Stimulated activated CD4-positive, alpha-beta T cell treated with anti-CD3 and anti-CD28 coated beads, Interleukin-1b, Interleukin-23, amount 100 ng/mL, for 4 hours (primary cell): ENCODE measurements at regions not wholly inside any gene's neighbourhood (a gene's known extent, or its start where the extent isn't known, plus 50 kb on each side); places are given as distances from the start of the nearest gene placed in this dataset.
A peak's percentile ranks its signal among the peaks of the same experiment; 100 is the strongest.

Experiments used
- DNase-seq, 2 donors: peaks; one replicate each; pipeline ENCODE4 v3.0.0-alpha.2; 2020; ENCODE audit warnings: low read depth in 2 of 2

DNA sequence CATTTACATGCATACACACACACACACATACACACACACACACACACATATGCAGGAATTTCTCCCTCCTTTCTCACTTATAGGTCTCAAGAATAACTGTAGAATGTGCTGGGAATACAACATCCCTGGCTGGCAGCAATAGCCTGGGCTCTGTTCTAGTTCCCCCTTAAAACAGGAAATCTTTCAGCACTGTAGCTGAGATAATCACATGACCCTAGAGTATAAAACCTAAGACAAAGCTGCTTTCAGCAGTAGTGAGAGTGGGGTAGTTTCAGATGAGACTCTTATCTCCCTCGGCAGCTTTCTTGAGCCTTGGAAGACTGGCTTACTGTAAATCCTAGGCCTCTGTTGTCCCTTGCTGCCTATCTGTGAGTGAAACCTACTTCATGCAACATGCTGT, 137.4 kb upstream of the AKR1E2 start:
- no peak for DNase-seq

DNA sequence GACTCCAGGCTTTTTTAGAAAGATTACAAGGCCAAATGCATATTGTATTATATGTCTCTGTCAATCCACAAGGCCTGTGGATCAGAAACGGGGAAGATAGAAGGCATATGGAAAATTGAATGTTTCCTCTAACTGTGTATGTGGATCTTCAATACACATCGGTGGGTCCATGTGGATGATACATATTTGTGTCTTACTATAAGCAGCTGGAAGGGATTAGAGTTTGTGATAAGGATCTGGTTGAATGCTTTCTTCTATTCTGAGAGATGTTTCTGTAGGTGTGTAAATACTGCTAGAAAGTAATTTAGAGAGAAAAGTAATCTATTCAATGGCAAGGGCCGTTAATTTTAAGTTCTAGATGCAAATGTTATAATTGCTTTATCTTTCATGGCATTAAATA, 137.8 kb upstream of the AKR1E2 start:
- DNase-seq, result no peak

DNA sequence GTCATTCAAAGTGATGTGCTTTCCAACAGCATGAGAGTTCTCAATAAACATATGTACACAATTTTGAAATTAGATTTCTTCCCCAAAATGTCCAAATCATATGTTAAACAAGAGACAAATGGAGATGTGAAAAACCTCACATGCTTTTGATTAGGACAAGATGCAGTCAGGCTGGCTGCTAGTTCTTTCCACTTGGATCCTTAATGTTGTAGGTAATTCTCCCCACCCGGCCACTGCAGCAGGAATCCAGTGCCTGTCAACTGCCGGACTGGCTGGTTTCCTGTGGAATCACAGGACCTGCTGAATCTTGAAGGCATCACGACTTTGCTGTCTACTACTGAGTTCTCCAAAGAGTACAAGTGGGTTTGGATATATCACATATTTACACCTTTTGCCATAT, 138.6 kb upstream of the AKR1E2 start:
- no peak for DNase-seq

DNA sequence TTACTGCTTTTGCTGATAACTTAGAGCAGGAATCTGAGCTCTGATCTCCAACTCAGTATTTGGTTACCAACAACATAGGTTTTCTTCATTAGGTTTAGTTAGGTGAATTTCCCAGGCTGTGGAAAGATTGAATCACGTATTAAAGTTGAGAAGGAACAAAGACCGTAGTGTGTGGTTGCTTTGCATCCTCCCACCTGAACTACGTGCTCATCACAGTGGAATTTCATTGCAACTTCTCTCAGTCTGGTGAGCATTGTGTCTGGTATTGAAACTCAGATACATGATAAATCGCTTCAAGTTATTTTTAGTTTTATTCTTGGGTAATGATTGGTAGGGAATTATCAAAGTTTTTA, 139.4 kb upstream of the AKR1E2 start:
- peak in 1 of 2 donors; percentile 12 for DNase-seq

DNA sequence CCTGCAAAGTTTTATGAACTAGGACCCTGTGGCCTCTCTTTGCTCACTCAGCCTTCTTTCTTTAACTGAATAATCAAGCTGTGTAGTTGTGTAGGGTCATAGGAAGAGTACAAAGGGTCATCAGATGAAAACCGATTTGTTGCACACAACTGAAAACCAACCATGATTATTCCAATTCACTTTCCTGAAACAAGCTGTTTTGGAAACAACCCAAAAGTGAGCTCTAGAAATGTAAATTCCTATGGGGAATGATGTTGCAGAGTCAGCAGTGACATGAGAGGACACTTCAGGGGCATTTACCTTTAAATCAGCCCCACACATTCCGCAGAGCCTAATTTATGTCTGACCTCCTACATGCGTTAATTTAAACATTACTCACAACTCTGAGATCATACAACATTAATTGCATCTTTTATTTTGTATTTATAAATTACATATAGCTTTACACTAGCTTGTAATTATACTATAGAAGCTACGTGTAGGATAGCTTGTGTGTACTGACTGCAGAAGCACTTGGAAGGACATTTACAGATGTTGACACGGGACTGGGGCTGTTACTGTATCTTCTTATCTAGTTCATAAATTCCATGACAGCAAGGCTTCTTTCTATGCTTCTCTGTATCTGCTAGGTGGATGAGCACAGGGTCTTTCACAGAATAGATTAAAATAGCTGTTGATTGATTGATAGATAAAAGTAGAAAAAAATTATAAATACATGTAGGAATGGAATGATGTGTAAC, 139.9 kb upstream of the AKR1E2 start:
- no peak for DNase-seq

DNA sequence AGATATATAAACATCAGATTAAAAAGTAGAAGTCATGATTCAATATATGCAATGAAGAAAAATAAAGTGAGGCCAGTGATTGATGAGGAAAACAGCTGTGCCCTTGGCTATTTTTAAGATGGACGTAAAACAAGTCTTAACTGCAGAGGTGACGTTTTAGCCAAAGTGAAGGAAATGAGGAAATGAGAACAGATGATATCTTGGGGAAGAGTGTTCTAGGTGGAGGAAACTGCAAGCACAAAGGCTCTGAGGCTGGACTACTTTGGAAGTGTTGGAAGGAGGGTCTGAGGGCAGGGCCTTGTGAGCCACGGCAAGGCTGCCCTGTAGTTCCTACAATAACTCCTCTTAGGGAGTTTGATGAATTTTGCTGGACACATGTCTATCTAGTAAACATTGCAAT, 140.5 kb upstream of the AKR1E2 start:
- DNase-seq, result no peak

DNA sequence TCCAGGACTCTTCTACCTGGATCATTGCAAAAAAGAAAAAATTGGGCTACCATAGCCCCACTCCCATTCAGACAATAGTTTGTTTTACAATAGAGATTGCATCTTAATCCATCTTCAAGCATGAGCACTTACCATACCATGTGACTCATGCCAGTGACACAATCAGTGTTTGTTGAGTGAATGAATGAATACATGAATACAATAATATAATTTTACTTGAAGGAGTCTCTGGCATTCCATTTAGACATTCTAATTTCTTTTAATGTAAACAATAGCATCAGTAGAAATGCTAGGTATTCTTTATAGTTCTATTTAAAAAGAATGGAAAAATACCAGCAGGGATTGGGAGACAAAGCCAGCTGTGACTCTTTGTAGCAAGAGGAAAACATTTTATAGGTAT, 141.6 kb upstream of the AKR1E2 start:
- no peak for DNase-seq

DNA sequence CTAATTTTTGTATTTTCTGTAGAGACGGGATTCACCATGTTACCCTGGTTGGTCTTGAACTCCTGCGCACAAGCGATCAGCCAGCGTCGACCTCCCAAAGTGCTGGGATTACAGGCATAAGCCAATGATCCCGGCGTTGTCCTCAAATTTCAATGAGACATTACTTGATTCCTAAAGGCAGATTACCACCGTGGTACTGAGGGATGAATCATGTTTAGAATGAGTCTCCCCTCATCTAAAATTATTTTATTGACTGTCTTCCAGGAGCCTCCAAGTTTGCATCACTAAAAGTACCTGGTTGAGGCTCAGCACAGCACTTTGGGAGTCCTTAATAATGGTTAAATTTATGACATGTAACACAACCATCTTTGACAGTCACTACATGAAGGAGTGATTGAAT, 142.2 kb upstream of the AKR1E2 start:
- DNase-seq, result no peak

DNA sequence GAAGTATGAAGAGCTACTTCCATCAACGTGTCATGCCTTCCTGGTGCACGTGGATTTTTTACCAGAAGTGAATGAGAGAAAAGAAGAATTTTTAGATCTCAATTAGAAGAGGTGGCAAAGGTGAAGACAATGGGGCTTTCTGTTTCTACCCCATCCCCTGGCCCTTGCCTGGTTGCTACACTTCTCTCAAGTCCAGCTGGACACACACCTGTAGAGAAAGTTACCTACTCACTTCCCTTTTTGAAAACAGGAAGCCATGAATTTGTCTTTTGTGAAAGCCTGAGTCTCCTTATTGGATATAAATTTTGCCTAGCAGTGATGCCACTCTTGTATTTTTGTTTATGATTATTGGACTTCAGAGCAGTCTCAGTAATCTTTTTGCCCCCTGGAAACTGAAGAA, 142.9 kb upstream of the AKR1E2 start:
- DNase-seq, result no peak

DNA sequence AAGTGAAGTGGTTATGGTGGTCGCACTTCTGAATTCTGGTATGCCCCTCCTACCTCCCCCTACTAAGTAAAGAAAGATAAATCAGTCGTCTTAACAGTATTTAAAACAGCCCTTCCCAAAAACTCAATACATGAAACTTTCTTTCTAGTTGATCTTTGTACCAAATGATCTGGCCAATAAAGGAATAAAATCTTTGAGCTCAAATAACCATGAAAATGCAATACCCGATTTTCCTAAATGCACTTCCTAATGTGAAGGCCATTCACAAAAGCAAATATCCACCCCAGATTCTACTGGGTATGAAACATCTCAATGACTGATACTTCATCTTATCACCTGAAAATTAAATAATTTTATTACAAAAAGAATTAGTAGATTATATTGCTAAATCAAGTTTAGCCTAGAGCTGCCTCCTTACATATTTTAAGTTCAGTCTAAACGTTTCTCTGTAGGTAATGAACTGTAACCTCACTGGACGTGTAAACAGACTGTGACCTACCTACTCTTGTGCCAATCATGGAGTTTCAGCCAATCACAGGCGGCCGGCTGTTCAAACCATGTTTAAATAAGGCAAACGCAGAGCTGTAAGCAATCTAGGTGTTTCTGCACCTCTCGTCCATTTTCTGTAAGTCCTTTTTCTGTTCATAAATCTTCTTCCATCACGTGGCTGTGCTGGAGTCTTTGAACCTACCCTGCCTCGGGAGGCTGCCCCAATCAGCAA, 146.9 kb upstream of the AKR1E2 start:
- DNase-seq, result no peak

DNA sequence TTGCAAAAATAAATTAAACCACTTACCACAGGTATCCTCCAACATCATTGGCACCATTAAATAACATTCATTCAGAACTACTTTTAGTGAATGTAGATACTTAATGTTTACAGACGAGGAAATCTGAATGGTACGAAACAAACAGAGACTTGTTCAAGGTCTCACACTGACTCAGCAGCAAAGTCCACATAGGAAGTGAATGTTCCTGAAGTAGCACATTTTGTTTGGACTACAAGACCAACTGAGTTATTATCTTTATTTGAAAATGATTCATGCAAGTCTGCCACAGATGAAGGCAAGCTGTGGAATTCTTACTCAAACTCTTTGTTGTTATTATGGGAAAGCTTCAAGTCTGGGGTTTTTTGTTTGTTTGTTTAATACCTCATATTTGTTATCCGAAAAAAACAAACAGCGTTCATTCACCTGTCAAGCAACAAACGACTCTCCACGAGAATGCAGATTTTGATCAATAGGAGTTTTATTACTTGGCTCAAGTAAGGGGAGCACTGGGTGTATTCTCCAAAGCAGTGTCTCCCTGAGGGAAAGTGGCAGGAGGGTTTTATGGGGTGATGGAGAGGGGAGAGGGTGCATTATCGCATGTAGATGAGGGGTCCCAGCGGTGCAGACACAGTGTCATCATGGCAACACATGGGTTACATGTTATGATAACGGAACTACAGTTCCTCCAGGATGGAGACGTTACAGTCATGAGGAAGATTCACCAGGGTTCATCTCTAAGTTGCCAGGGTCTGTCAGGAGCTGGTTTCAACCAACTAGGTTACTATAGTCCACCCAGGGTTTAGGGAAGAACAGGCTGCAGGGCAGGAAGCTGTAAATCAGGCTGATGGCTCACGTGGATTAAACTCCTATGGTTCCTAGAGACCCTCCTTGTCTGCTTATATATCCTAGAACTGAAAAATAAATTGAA, 147.7 kb upstream of the AKR1E2 start:
- no peak for DNase-seq

DNA sequence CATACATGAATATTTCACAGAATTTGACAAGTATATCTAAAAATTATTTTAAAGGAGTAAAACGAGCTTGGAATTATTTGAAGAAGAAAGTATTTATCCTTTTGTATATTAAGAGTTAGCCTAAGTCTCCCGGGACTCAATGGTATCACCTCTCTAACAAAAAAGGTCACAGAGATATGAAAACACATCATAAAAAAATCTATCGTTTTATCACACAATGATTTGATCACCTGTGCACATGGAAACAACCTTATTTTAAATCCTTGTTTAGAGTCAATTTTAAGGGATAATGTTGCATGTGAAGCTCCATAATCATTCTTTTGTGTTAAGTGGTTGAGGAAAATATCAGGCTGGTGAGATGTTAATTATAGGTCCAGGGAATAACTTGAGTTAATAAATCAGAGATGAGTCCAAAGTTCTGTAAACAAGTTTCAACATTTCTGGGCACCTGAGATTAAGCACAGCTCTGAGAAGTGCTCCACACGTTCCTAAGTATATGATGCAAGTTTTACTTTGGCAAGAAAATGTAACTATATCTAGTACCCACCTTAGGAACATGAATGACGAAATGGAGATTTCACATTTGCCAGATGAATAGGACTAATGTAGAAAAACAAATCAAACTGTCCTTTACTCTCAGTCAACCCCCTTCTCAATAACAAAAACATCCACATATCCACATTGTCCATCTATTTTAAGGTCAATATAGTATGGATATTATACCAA, 148.5 kb upstream of the AKR1E2 start:
- no peak for DNase-seq

DNA sequence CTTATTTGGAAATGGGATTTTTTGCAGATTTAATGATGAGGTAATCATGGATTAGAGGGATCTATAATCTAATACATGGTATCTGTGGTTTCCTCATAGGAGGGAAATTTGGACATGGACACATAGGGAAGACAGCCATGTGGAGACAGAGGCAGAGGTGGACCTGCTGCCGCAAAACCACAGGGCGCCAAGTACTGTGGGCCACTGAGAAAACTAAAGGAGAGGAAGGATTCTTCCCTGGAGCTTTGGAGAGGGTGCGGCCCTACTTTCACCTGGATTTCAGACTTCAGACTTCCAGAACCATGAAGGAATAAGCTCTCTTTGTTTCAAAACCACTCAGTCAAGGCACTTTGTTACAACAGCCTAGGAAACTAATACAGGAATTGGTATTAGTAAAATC, 149.4 kb upstream of the AKR1E2 start:
- DNase-seq, result no peak

DNA sequence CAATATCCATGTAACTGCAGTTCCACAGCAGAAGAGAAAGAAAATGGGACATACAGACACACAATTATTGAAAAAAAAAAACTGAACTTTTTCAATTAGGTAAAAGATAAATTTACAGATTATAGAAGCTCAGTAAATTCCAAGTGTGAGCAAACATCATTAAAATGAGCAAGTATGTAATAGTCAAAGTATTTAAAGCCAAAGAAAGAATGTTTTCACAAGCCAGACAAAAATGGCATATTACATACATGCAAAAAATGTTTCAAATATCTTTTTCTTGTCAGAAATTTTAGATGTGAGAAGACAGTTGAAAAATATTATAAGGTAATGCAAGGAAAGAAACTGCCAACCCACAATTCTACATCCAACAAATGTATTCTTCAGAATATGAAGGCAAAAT, 150.2 kb upstream of the AKR1E2 start:
- no peak for DNase-seq

DNA sequence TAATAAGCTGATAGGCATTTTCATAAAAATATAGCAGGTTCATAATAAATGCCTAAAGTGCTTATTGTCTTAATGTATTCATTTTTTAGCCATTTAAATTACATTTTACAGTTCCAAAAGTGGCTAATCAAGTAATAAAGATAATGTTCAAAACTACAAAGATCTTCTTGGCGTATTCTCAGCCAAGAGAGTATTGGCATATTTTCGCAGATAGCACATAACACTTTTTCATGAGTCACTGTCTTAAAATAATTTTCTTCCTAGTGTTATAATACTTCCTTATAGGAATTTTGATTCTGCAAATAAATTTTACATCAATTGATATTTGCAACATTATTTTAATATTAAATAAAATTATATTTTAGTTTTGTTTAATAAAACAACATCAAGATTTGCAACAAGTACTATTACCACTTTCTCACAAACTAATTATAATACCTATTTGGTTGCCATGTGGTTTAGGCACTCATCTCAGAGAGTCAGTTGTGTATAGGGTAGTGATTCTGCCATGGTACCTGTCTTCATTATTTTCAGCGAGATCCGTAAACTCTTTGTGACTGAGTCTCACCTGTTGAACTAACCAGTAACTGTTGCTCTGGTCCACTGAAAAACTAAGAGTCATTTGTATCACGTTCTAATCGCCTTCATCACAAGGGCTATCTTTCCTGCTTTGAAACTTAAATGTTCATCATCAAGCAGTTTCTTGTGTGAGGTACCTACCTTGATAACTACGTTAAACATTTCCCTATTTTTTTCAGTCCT, 152.5 kb upstream of the AKR1E2 start:
- no peak for DNase-seq

DNA sequence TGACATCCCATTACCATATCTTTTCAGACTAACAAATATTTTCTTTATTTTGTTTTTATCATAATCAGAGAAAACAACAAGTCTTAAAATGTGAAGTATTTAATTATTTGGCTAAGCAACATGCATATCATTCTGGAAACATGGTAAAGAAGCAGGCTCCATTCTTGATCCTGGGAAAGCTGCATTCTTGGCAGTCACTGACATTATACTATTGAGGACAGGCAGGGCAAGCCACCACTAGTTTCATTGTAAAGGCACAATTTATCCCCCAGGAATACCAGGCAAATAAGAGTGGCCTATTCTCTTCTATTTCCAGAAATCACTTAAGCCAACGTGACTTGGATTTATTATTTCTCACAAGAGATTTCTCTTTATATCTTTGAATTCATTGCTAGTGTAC, 153.8 kb upstream of the AKR1E2 start:
- no peak for DNase-seq

DNA sequence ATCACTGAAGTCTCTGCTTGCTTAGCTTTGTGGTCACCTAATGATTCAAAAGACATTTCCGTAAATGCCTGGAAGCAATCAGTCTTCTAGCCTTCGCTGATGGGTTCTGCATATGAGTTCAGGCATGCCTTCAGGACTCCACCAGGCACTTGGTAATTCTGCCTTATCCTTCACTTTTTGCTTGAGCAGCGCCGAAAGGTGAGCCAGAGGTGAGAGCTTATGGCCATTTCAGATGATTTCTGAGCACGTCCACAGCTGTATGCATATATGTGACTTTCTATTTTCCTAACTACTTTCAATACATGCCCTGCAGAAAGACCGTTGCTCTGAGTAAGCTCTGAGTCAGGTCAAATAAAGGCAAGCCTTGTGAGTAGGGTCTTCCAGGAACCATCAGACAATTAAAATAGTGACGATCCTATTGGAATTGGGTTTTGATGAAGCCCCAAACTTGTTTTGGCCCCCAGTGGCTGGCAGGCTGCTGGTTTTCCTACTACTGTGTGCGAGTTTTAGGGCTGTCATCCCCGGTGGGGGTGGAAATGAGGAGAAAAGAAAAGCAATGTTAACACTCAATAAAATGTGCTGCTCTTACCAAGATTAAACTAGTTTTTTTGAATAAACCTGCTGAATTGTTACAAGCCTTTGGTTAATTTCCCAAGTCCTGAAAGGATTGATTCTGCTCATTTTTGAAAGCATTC, 154.4 kb upstream of the AKR1E2 start:
- DNase-seq, result no peak

DNA sequence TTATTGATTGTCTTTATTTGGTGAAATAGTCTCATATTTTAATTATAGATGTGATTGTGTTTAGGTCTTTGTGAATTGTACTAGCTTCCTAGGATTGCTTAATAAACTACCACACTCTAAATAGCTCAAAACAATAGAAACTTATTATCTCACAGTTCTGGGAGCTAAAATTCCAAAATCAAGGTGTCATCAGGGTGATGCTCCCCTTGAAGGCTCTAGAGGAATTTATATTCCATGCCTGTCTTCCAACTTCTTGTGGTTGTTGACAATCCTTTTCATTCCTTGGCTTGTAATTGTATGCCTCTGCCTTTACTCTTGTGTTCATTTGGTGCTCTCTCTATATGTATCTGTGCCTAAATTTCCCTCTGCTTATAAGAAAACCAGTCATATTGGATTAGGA, 155.3 kb upstream of the AKR1E2 start:
- DNase-seq, result no peak

DNA sequence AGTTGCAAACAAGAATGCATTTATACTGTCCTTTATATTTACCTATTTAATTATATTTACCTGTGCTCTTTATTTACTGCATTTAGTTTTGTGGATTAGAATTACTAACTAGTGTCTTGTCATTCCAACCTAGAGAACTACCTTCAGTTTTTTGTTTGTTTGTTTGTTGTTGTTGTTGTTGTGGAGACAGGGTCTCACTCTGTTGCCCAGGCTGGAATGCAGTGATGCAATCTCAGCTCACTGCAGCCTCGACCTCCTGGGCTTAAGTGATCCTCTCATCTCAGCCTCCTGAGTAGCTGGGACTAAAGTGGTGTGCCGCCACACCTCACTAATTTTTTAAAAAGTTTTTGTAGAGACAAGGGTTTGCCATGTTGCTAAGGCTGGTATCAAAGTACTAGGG, 156.4 kb upstream of the AKR1E2 start:
- no peak for DNase-seq

DNA sequence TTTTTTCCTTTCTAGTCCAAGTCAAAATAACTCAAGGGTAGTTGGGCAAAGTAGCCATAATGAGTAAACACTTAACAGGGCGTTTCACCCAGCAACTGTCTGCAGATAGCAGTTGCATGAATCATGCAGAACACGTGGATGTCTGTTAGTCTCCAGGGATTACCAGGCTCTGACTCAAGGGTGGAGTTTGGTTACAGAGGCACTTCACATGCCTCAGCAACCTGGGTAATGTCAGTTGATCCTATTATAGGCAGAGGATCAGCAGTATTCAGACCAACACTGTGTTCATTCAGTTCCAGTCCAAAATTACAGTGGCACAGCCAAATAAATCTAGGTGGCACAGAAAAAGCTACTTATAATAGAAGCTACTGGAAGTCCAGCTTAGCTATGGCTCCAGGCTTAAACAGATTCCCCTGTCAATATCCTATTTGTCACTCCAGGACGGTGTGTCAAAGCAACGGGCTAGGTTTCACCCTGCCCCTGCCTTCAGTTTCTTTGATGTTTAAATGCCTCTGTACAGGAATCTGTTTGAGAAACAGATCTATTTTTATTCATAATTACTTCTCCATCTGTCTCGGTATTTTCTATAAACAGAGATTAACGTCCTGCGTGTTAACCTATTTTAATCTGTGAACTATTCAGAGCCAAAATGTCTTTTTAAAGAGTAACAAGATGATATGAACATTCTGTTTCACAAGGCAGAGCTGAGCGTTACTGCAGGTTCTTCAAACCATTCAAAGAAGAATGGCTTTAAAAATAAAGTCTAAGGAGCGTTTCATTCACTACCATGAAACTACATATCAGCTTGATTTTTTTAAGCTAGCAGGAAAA, 162.6 kb upstream of the AKR1E2 start:
- DNase-seq, result peak in 1 of 2 donors; percentile 11
